CD4-positive, alpha-beta T cell treated with Interleukin-17A for 4 hours (primary cell): ENCODE measurements at regions not wholly inside any gene's neighbourhood (a gene's known extent, or its start where the extent isn't known, plus 50 kb on each side); places are given as distances from the start of the nearest gene placed in this dataset.

ENCODE experiments used
- DNase-seq: peaks from one replicate; pipeline ENCODE4 v3.0.0-alpha.2; 2020; ENCODE audit warnings: mixed read lengths

DNA sequence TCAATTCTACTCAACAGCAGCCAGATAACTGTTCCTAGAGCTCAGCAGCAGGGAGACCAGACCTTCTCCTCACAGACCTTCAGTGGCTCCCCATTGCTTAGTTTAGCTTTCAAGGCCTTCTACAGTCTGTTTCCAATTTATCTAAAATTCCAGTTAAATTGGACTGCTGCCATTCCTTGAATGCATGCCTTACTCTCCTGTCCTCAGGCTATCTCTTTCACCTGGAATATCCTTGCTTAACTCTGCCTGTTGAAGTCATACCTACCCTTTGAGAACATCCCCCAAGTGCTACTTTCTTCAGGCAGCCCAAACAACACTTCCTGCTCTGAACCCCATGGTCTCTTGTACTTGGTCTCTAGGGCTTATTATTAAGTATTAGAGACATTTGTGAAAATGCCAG, 120.7 kb upstream of the TENM4 start:
- no peak for DNase-seq

- DNase-seq = no peak
These were observed 110.0 kb upstream of the TENM4 start for GRCh38 chr11:79550809-79551208.

- no peak for DNase-seq
These were observed 106.4 kb upstream of the TENM4 start for GRCh38 chr11:79547256-79547655.

- no peak for DNase-seq
These were observed 105.5 kb upstream of the TENM4 start for GRCh38 chr11:79546351-79546750.

DNA sequence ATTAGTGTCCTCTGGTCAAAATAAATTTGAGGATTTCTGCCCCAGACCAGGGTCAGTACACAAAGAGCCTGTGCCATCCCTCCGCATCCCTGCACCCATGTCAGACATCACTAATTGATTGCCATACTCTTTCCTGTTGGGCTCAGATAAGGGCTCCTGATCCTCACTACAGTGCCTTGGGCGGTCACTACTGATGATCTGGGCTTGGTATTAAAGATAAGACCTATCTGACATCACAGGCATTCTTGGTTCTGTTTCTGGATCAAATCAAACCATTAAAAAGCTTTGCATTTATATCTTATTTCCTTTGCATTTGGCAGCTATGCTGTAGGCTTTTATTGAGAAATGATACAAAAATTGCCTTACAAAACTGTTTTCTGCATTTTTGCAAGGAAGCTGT, 103.5 kb upstream of the TENM4 start:
- DNase-seq = no peak

GRCh38 chr11:79543101-79543500, 102.3 kb upstream of the TENM4 start:
- no peak for DNase-seq

DNA sequence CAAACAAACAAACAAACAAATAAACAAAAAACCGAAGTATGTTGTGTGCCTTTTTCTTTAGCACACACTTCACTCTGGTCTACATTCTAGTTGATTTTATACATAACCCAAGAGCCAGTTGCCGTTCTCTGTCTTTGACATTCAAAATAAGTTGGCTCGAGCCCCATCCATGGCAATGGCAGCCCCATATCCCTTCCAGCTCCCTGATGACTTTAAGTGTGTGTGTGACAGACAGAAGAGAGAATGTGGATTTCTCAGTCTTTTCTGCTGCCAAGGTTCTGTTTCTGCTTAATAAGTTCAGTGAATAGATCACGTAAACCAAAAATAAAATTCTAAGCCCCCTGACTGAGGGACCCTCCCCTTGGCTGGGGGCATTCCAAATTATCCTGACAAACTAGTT, 100.6 kb upstream of the TENM4 start:
- no peak for DNase-seq

GRCh38 chr11:79538775-79539174, 97.9 kb upstream of the TENM4 start:
- no peak for DNase-seq

DNA sequence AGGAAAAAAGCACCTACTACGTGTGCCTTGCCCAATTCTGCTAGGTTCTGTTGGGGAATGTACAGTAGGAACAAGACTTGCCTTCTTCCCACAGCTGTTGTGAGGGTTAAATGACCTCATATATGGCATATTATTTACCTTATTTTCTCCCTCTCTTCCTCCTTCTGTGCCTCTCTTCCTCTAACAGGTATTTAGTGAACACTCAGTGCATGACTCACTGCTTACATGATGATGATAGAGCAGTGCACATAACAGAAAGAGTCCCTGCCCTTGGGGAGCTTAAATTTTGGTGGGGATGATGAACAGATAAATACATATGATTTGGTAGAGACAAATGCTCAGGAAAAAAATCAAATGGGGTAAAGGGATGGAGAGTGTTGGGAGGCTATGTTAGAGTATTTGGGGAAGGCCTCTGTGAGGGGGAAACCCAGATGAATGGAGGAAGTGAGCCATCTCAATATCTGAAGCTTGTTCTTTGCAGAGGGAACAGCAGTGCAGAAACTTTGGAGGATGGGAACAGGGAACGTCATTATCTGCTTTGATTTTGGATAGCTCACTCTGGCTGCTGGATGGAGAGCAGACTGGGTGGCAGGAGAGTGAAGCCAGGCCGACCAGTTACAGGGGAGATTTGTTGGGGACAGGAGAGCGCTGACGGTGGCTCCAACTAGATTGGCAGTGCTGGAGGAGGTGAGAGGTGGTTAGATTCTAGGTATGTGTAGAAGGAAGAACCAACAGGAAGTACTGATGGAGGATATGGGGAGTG, 95.5 kb upstream of the TENM4 start:
- DNase-seq = no peak

- no peak for DNase-seq
These were observed 94.8 kb upstream of the TENM4 start for GRCh38 chr11:79535606-79536005.

- DNase-seq = no peak
These were observed 84.4 kb upstream of the TENM4 start for GRCh38 chr11:79525257-79525656.

GRCh38 chr11:79522626-79523025, 81.8 kb upstream of the TENM4 start:
- DNase-seq = no peak

GRCh38 chr11:79520086-79520485, 79.3 kb upstream of the TENM4 start:
- no peak for DNase-seq

- no peak for DNase-seq
These were observed 75.0 kb upstream of the TENM4 start for GRCh38 chr11:79515781-79516180.

- DNase-seq = no peak
These were observed 73.9 kb upstream of the TENM4 start for GRCh38 chr11:79514695-79515094.

- no peak for DNase-seq
These were observed 73.5 kb upstream of the TENM4 start for GRCh38 chr11:79514290-79514689.

DNA sequence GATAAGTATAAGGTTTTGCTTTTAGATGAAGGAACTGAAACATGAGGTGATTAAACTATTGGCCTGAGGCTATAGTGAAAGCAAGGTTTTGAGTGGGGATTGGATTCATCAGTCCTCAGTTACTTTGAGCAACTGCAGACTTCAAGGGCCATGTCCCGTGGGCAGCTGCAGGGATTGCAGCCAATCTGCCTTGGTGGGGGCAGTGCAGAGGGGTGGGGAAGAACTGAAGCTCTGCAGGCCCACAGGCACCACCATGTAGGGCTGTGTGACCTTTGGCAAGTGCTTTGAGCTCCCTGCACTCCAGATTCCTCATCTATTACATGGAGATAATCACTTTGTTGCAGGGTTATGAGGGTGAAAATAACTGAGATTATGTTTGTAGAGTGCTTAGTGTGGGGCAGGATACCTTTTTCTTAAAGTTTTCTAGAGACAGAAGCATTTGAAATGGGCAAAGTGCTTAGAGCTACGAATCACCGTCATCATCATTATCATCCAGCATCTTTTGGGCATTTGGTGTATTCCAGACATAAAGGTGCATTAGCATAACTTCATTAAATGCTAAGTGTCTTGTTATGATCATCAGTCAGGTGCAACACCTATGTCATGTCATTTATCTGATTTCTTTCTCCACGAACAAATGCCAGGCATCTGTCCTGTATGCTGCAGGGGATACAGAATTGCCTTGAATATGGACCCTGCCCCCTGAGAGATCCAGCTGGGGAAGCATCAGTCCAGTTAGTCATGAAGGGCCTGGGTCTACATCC, 72.1 kb upstream of the TENM4 start:
- DNase-seq = no peak

DNA sequence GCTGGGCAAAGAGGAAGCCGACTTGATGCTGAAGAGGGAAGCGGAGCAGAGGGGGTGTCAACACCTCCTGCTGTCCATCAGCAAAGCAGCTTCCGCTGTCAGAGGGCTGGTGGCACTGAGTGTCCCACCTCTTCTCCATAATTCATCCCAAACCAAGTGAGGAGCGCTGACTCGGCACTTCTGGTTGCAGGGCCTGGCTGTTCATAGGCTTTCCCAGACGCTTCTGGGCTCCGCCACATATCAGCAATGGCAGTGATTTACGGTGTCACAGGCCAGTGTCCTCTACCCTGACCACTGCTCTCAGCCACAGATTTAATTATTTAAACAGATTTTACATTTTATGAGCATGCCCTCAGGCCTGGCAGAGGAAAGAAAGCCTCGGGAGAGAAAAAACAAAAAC, 70.1 kb upstream of the TENM4 start:
- DNase-seq = no peak

GRCh38 chr11:79508461-79508860, 67.6 kb upstream of the TENM4 start:
- DNase-seq = no peak

DNA sequence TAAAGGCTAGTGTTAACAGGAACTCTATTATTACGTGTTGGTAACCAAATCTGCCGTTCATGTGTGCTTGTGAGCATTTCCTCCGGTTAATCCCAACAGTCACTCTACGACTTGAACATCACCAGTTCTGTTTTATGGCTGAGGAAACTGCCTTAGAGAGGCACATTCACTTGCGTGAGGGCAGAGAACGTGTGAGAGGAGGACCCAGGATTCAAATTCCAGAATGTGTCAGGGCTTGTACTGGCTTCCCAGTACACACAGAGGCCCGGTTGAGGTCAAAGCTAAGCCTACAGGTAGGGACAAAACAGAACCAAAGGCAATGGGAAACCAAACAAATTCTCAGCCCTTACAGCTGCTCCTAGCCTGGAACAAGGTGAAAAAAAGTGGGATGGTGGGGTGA, 66.9 kb upstream of the TENM4 start:
- DNase-seq = no peak

DNA sequence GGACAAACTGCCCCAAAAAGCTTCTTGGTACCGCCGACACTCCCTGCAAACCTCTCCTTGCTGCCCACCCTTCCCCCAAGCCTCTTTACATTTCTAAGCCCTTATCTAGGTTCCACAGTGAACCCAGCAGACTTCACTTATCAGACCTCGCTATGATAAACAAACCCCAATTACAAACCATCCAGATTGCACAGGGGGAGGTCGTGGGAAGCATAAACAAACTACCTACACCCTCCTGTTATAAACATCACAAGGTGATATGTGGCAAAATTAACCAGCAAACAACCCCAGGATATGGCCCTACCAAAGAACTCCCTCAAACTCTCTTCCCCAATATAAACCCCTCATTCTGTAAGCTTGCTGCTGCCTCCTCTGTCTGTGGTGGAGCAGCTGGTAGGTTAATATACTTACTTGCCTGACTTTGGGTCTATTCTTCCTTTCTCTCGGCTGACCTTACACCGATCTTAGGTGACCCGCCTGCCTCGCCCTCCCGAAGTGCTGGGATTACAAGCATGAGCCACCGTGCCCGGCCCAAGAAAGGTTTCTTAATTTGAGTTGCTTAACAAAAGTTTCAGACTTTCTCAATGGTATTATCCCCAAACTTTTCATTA, 66.0 kb upstream of the TENM4 start:
- DNase-seq = no peak

DNA sequence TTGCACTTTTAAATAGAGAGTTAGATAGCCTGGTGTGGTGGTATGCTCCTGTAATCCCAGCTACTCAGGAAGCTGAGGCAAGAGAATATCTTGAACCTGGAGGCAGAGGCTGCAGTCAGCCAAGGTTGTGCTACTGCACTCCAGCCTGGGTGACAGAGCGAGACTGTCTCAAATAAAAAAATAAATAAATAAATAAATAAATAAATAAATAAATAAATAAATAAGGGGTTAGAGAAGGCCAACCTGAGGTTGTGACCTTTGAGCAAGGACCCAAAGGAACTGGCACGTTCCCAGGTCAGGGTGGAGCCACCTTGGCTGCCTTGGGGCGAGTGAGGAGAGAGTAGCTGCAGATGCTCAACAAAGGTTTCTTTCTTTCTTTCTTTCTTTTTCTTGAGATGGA, 65.3 kb upstream of the TENM4 start:
- no peak for DNase-seq

GRCh38 chr11:79503028-79503427, 62.2 kb upstream of the TENM4 start:
- no peak for DNase-seq

GRCh38 chr11:79501707-79502106, 60.9 kb upstream of the TENM4 start:
- DNase-seq = no peak
